ENCODE measurements at regions not wholly inside any gene's neighbourhood (a gene's known extent, or its start where the extent isn't known, plus 50 kb on each side); places are given as distances from the start of the nearest gene placed in this dataset.

DNA sequence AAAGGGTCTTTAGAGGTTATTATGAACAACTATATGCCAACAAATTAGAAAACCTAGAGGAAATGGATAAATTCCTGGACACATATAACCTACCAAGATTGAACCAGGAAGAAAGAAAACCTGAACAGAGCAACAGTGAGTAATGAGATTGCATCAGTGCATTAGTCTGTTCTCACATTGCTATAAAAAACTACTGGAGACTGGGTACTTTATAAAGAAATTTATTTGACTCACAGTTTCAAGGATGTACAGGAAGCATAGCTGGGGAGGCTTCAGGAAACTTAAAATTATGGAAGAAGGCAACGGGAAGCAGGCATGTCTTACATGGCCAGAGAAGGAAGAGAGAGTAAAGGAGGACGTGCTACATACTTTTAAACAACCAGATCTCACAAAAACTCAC is 70.8 kb upstream of the GNAZ start:
- DNase-seq (ENCODE audit: low spot score): no peak

GRCh38 chr22:23000657-23001347 is 69.5 kb upstream of the GNAZ start:
- DNase-seq (ENCODE audit: low spot score): no peak

GRCh38 chr22:23001463-23001862 is 68.9 kb upstream of the GNAZ start:
- DNase-seq (ENCODE audit: low spot score): no peak

DNA sequence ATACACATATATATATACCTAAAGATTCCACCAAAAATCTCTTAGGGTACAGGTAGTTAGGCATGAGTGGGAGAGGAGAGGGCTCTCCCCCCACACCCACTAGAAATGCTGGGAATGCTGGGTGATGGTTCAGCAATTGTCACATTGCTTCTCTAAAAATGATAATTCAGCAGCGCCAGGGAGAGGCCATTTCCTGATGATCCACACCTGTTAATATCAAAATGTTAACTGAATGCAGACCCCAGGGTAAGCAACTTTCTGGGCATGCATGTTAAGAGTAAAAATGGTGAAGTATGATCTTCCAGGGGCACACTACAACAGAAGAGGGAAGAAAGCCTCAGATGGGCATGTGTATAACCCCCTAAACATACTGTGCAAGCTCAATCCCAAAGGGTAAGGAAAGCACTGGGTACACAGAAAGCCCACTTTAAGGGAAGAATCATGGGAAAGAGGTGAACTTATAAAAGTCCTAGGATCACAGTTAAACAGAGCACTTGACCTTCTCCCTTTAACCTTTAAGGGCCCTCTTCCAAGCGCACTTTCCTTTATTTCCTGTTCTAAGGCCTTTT is 67.6 kb upstream of the GNAZ start:
- no peak for DNase-seq (ENCODE audit: low spot score)

- DNase-seq (ENCODE audit: low spot score): no peak
Observed at GRCh38 chr22:23007823-23008222, 62.5 kb upstream of the GNAZ start.

DNA sequence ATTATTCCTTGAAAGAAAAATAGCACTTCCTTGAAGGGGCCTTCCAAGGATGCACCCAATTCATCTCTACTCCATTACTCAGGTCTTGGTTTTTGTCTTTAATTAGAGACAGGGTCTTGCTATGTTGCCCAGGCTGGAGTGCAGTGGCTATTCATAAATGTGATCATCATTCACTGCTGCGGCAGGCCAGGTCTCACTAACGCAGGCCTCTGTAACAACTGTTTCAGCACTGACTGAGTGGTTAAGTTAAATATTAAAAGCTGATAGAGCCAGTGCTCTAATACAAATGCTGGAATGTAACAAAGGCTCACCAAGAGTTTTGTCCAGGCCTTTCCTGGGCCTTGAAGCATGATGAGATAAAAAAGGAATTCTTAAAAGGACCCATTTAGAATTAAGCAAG is 61.4 kb upstream of the GNAZ start:
- no peak for DNase-seq (ENCODE audit: low spot score)
